ENCODE measurements at regions not wholly inside any gene's neighbourhood (a gene's known extent, or its start where the extent isn't known, plus 50 kb on each side); places are given as distances from the start of the nearest gene placed in this dataset.

DNA sequence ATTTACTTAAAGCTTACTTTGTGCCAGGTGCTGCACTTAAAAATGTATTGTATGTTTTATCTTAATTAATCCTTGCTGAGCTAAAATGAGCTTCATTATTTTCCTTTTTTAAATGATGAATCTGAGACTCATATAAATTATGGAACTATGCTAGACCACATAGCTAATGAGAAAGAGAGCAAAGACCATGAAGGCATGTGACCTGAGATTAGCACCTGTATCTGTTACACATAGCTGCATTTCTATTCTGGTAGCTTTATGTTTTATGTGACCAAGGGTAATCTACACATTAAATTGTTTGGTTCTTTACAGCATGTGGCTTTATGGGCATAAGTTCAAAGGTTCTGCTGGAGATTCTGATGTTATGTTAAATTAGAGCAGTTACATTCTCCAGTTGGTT lies 839.1 kb upstream of the SORCS1 start:
- TF ChIP-seq, protein P1, sequence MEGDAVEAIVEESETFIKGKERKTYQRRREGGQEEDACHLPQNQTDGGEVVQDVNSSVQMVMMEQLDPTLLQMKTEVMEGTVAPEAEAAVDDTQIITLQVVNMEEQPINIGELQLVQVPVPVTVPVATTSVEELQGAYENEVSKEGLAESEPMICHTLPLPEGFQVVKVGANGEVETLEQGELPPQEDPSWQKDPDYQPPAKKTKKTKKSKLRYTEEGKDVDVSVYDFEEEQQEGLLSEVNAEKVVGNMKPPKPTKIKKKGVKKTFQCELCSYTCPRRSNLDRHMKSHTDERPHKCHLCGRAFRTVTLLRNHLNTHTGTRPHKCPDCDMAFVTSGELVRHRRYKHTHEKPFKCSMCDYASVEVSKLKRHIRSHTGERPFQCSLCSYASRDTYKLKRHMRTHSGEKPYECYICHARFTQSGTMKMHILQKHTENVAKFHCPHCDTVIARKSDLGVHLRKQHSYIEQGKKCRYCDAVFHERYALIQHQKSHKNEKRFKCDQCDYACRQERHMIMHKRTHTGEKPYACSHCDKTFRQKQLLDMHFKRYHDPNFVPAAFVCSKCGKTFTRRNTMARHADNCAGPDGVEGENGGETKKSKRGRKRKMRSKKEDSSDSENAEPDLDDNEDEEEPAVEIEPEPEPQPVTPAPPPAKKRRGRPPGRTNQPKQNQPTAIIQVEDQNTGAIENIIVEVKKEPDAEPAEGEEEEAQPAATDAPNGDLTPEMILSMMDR (conservative IDR thresholded peaks at IDR 0.05; ENCODE audit: low read depth, low read length), result no peak
- TF ChIP-seq EZH2phosphoT487 (IDR thresholded peaks at IDR 0.05; ENCODE audit: borderline replicate concordance, low read length) (no peak), EZH2 (IDR thresholded peaks at IDR 0.05; ENCODE audit: low read length, unreplicated experiment) (no peak)
